ENCODE measurements at regions not wholly inside any gene's neighbourhood (a gene's known extent, or its start where the extent isn't known, plus 50 kb on each side); places are given as distances from the start of the nearest gene placed in this dataset.
"Not testable (repeated sequence)": the region's sequence is repeated elsewhere in the genome, so short reads cannot be mapped to it uniquely, and the experiment has no call there.

DNA sequence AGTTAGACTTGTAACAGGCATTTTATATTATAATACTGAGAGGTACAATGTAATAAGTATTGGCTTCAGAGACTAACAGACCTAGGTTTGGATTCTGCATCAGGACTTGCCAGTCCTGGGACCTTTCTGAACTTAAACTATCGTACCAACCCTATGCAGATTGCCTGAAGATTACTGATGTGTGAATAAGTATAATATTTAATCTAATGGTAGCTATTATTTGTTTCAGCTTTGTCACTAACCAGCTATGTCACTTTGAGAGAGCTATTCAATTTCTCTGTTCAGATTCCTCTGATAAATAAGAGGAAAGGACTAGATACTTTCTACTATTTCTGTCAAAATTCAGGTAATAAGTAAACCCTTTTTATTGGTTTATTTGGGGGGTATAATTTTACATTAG is 184.4 kb upstream of the NECTIN3 start:
- no peaks in the 10 kb centered on the region for H3K27me3 ChIP-seq (ENCODE audit: control insufficient read depth in 2 of 2, insufficient read depth in 2 of 2, low read length in 2 of 2)
- H3K9ac ChIP-seq (ENCODE audit: low read depth in 1 of 2, low read length in 2 of 2) = no peak overlapping the region
- no peaks in the 10 kb centered on the region for H3K36me3 ChIP-seq (ENCODE audit: control insufficient read depth in 2 of 2, insufficient read depth in 2 of 2, low read length in 2 of 2)
- H3K9me3 ChIP-seq (ENCODE audit: control insufficient read depth in 2 of 2, low read length in 2 of 2) = no peaks in the 10 kb centered on the region
- H3K4me1 ChIP-seq (ENCODE audit: control insufficient read depth in 2 of 2, insufficient read depth in 2 of 2, low read length in 2 of 2) = no peaks in the 10 kb centered on the region
- no peak overlapping the region for H3K27ac ChIP-seq (ENCODE audit: low read depth in 2 of 2, low read length in 2 of 2)
- no peak overlapping the region for H3K4me3 ChIP-seq (ENCODE audit: low read length in 2 of 2)

DNA sequence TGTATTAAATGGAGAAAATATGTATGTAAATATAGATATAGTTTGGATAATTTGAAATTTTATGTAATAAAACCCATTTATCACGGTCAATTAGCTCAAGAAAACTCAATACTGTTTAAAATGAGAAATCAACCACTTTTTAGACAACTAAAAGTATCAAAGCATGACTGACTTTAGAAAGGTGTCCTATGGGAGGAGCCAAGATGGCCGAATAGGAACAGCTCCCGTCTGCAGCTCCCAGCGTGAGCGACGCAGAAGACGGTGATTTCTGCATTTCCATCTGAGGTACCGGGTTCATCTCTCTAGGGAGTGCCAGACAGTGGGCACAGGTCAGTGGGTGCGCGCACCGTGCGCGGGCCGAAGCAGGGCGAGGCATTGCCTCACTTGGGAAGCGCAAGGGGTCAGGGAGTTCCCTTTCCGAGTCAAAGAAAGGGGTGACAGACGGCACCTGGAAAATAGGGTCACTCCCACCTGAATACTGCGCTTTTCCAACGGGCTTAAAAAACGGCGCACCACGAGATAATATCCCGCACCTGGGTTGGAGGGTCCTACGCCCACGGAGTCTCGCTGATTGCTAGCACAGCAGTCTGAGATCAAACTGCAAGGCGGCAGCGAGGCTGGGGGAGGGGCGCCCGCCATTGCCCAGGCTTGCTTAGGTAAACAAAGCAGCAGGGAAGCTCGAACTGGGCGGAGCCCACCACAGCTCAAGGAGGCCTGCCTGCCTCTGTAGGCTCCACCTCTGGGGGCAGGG is 182.8 kb upstream of the NECTIN3 start:
- H3K36me3 ChIP-seq (ENCODE audit: control insufficient read depth in 2 of 2, insufficient read depth in 2 of 2, low read length in 2 of 2); H3K27ac ChIP-seq (ENCODE audit: low read depth in 2 of 2, low read length in 2 of 2); H3K4me3 ChIP-seq (ENCODE audit: low read length in 2 of 2); H3K27me3 ChIP-seq (ENCODE audit: control insufficient read depth in 2 of 2, insufficient read depth in 2 of 2, low read length in 2 of 2); H3K4me1 ChIP-seq (ENCODE audit: control insufficient read depth in 2 of 2, insufficient read depth in 2 of 2, low read length in 2 of 2); H3K9ac ChIP-seq (ENCODE audit: low read depth in 1 of 2, low read length in 2 of 2); H3K9me3 ChIP-seq (ENCODE audit: control insufficient read depth in 2 of 2, low read length in 2 of 2): not testable (repeated sequence)

DNA sequence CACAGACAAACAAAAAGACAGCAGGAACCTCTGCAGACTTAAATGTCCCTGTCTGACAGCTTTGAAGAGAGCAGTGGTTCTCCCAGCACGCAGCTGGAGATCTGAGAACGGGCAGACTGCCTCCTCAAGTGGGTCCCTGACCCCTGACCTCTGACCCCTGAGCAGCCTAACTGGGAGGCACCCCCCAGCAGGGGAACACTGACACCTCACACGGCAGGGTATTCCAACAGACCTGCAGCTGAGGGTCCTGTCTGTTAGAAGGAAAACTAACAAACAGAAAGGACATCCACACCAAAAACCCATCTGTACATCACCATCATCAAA is 182.3 kb upstream of the NECTIN3 start:
- not testable (repeated sequence) for H3K4me1 ChIP-seq (ENCODE audit: control insufficient read depth in 2 of 2, insufficient read depth in 2 of 2, low read length in 2 of 2); H3K9ac ChIP-seq (ENCODE audit: low read depth in 1 of 2, low read length in 2 of 2); H3K4me3 ChIP-seq (ENCODE audit: low read length in 2 of 2); H3K36me3 ChIP-seq (ENCODE audit: control insufficient read depth in 2 of 2, insufficient read depth in 2 of 2, low read length in 2 of 2); H3K27me3 ChIP-seq (ENCODE audit: control insufficient read depth in 2 of 2, insufficient read depth in 2 of 2, low read length in 2 of 2); H3K27ac ChIP-seq (ENCODE audit: low read depth in 2 of 2, low read length in 2 of 2); H3K9me3 ChIP-seq (ENCODE audit: control insufficient read depth in 2 of 2, low read length in 2 of 2)

DNA sequence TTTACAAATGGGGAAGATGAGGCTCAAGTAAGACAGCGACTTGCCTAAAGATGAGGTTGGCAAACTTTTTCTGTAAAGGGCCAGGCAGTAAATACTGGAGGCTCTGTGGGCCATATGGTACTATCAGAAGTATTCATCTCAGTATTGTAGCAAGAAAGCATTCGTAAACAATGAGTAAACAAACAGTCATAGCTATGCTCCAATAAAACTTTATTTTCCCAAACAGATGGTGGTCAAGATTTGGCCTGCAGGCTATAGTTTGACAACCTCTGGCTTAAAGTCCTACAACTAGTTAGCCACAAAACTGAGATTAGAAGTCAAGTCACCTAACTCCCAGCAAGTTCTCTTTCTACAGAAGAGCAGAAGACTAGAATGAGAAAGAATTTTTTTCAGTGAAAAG is 177.0 kb upstream of the NECTIN3 start:
- no peak overlapping the region for H3K27ac ChIP-seq (ENCODE audit: low read depth in 2 of 2, low read length in 2 of 2)
- H3K9ac ChIP-seq (ENCODE audit: low read depth in 1 of 2, low read length in 2 of 2) = no peak overlapping the region
- H3K27me3 ChIP-seq (ENCODE audit: control insufficient read depth in 2 of 2, insufficient read depth in 2 of 2, low read length in 2 of 2) = no peaks in the 10 kb centered on the region
- H3K9me3 ChIP-seq (ENCODE audit: control insufficient read depth in 2 of 2, low read length in 2 of 2) = no peaks in the 10 kb centered on the region
- H3K4me1 ChIP-seq (ENCODE audit: control insufficient read depth in 2 of 2, insufficient read depth in 2 of 2, low read length in 2 of 2) = no peaks in the 10 kb centered on the region
- H3K4me3 ChIP-seq (ENCODE audit: low read length in 2 of 2) = no peak overlapping the region
- H3K36me3 ChIP-seq (ENCODE audit: control insufficient read depth in 2 of 2, insufficient read depth in 2 of 2, low read length in 2 of 2) = no peaks in the 10 kb centered on the region

GRCh38 chr3:110895054-110895453 is 176.6 kb upstream of the NECTIN3 start:
- H3K9me3 ChIP-seq (ENCODE audit: control insufficient read depth in 2 of 2, low read length in 2 of 2) = no peaks in the 10 kb centered on the region
- H3K27me3 ChIP-seq (ENCODE audit: control insufficient read depth in 2 of 2, insufficient read depth in 2 of 2, low read length in 2 of 2) = no peaks in the 10 kb centered on the region
- no peaks in the 10 kb centered on the region for H3K4me1 ChIP-seq (ENCODE audit: control insufficient read depth in 2 of 2, insufficient read depth in 2 of 2, low read length in 2 of 2)
- H3K9ac ChIP-seq (ENCODE audit: low read depth in 1 of 2, low read length in 2 of 2) = no peak overlapping the region
- no peaks in the 10 kb centered on the region for H3K36me3 ChIP-seq (ENCODE audit: control insufficient read depth in 2 of 2, insufficient read depth in 2 of 2, low read length in 2 of 2)
- no peak overlapping the region for H3K4me3 ChIP-seq (ENCODE audit: low read length in 2 of 2)
- no peak overlapping the region for H3K27ac ChIP-seq (ENCODE audit: low read depth in 2 of 2, low read length in 2 of 2)

GRCh38 chr3:110897046-110897445 is 174.6 kb upstream of the NECTIN3 start:
- no peak overlapping the region for H3K9ac ChIP-seq (ENCODE audit: low read depth in 1 of 2, low read length in 2 of 2)
- H3K27ac ChIP-seq (ENCODE audit: low read depth in 2 of 2, low read length in 2 of 2) = no peak overlapping the region
- H3K4me3 ChIP-seq (ENCODE audit: low read length in 2 of 2) = no peak overlapping the region
- H3K4me1 ChIP-seq (ENCODE audit: control insufficient read depth in 2 of 2, insufficient read depth in 2 of 2, low read length in 2 of 2) = no peaks in the 10 kb centered on the region
- no peaks in the 10 kb centered on the region for H3K9me3 ChIP-seq (ENCODE audit: control insufficient read depth in 2 of 2, low read length in 2 of 2)
- H3K27me3 ChIP-seq (ENCODE audit: control insufficient read depth in 2 of 2, insufficient read depth in 2 of 2, low read length in 2 of 2) = no peaks in the 10 kb centered on the region
- no peaks in the 10 kb centered on the region for H3K36me3 ChIP-seq (ENCODE audit: control insufficient read depth in 2 of 2, insufficient read depth in 2 of 2, low read length in 2 of 2)

GRCh38 chr3:110900576-110900975 is 171.0 kb upstream of the NECTIN3 start:
- no peaks in the 10 kb centered on the region for H3K4me1 ChIP-seq (ENCODE audit: control insufficient read depth in 2 of 2, insufficient read depth in 2 of 2, low read length in 2 of 2)
- no peaks in the 10 kb centered on the region for H3K27me3 ChIP-seq (ENCODE audit: control insufficient read depth in 2 of 2, insufficient read depth in 2 of 2, low read length in 2 of 2)
- no peak overlapping the region for H3K27ac ChIP-seq (ENCODE audit: low read depth in 2 of 2, low read length in 2 of 2)
- H3K9me3 ChIP-seq (ENCODE audit: control insufficient read depth in 2 of 2, low read length in 2 of 2) = no peaks in the 10 kb centered on the region
- no peak overlapping the region for H3K4me3 ChIP-seq (ENCODE audit: low read length in 2 of 2)
- H3K9ac ChIP-seq (ENCODE audit: low read depth in 1 of 2, low read length in 2 of 2) = no peak overlapping the region
- no peaks in the 10 kb centered on the region for H3K36me3 ChIP-seq (ENCODE audit: control insufficient read depth in 2 of 2, insufficient read depth in 2 of 2, low read length in 2 of 2)

- H3K4me1 ChIP-seq (ENCODE audit: control insufficient read depth in 2 of 2, insufficient read depth in 2 of 2, low read length in 2 of 2) = no peaks in the 10 kb centered on the region
- H3K27me3 ChIP-seq (ENCODE audit: control insufficient read depth in 2 of 2, insufficient read depth in 2 of 2, low read length in 2 of 2) = no peaks in the 10 kb centered on the region
- H3K27ac ChIP-seq (ENCODE audit: low read depth in 2 of 2, low read length in 2 of 2) = no peak overlapping the region
- H3K9me3 ChIP-seq (ENCODE audit: control insufficient read depth in 2 of 2, low read length in 2 of 2) = no peaks in the 10 kb centered on the region
- no peak overlapping the region for H3K9ac ChIP-seq (ENCODE audit: low read depth in 1 of 2, low read length in 2 of 2)
- H3K36me3 ChIP-seq (ENCODE audit: control insufficient read depth in 2 of 2, insufficient read depth in 2 of 2, low read length in 2 of 2) = no peaks in the 10 kb centered on the region
- no peak overlapping the region for H3K4me3 ChIP-seq (ENCODE audit: low read length in 2 of 2)
Observed at GRCh38 chr3:110901536-110901935, 170.1 kb upstream of the NECTIN3 start.

- no peaks in the 10 kb centered on the region for H3K27me3 ChIP-seq (ENCODE audit: control insufficient read depth in 2 of 2, insufficient read depth in 2 of 2, low read length in 2 of 2)
- H3K36me3 ChIP-seq (ENCODE audit: control insufficient read depth in 2 of 2, insufficient read depth in 2 of 2, low read length in 2 of 2) = no peaks in the 10 kb centered on the region
- no peak overlapping the region for H3K9ac ChIP-seq (ENCODE audit: low read depth in 1 of 2, low read length in 2 of 2)
- H3K27ac ChIP-seq (ENCODE audit: low read depth in 2 of 2, low read length in 2 of 2) = no peak overlapping the region
- no peak overlapping the region for H3K4me3 ChIP-seq (ENCODE audit: low read length in 2 of 2)
- H3K4me1 ChIP-seq (ENCODE audit: control insufficient read depth in 2 of 2, insufficient read depth in 2 of 2, low read length in 2 of 2) = no peaks in the 10 kb centered on the region
- no peaks in the 10 kb centered on the region for H3K9me3 ChIP-seq (ENCODE audit: control insufficient read depth in 2 of 2, low read length in 2 of 2)
Observed at GRCh38 chr3:110902453-110903085, 169.0 kb upstream of the NECTIN3 start.

DNA sequence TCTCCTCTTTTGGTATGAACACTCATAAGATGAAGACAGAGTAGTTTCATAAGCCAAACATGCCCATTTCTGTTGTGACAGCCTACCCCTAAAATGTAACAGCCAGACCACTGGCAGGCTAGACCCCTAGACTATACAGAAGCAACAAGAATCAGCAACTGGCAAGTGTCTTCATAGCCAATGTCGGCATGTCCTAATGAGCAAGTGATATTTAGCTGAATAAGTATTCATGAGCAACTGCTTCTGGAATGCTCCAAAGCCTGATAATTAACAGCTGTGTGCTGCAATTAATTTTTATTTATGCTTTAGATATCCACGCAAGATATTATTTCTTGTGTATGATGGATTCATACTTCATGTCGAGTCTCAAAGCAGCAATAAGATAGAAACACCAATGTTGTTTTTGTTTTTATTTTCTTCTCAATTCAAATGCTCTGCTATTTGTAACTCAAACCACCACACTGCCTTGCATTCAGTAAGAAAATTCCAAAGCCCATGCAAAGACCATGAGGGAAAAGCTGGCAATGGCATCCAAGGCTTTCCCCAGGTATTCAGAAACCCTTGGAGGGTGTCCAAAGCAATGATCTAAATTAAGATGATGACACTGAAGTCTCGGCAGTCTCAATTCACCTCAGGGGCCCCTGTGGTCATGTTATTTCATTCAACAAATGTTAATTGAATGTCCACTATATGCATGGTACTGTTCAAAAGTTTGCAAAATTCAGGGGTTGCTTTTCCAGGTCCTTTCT is 167.7 kb upstream of the NECTIN3 start:
- H3K9me3 ChIP-seq (ENCODE audit: control insufficient read depth in 2 of 2, low read length in 2 of 2) = no peaks in the 10 kb centered on the region
- H3K4me3 ChIP-seq (ENCODE audit: low read length in 2 of 2) = no peak overlapping the region
- no peaks in the 10 kb centered on the region for H3K4me1 ChIP-seq (ENCODE audit: control insufficient read depth in 2 of 2, insufficient read depth in 2 of 2, low read length in 2 of 2)
- H3K9ac ChIP-seq (ENCODE audit: low read depth in 1 of 2, low read length in 2 of 2) = no peak overlapping the region
- H3K36me3 ChIP-seq (ENCODE audit: control insufficient read depth in 2 of 2, insufficient read depth in 2 of 2, low read length in 2 of 2) = no peaks in the 10 kb centered on the region
- H3K27me3 ChIP-seq (ENCODE audit: control insufficient read depth in 2 of 2, insufficient read depth in 2 of 2, low read length in 2 of 2) = no peaks in the 10 kb centered on the region
- no peak overlapping the region for H3K27ac ChIP-seq (ENCODE audit: low read depth in 2 of 2, low read length in 2 of 2)
